ENCODE measurements at regions not wholly inside any gene's neighbourhood (a gene's known extent, or its start where the extent isn't known, plus 50 kb on each side); places are given as distances from the start of the nearest gene placed in this dataset.

- TF ChIP-seq CTCF (IDR thresholded peaks at IDR 0.05), result no peak; the same call in 1 of the 2 replicates
Measured at GRCh38 chr5:168047669-168048111, 243.8 kb upstream of the WWC1 start.

- no peak for TF ChIP-seq CTCF (IDR thresholded peaks at IDR 0.05)
Measured at GRCh38 chr5:168048486-168048885, 243.0 kb upstream of the WWC1 start.

- no peak for TF ChIP-seq CTCF (IDR thresholded peaks at IDR 0.05)
Measured at GRCh38 chr5:168052686-168053085, 238.8 kb upstream of the WWC1 start.

GRCh38 chr5:168054091-168054490 lies 237.4 kb upstream of the WWC1 start:
- no peak for TF ChIP-seq CTCF (IDR thresholded peaks at IDR 0.05)

- no peak for TF ChIP-seq CTCF (IDR thresholded peaks at IDR 0.05)
Measured at GRCh38 chr5:168055141-168055683, 236.2 kb upstream of the WWC1 start.

GRCh38 chr5:168055961-168056360 lies 235.5 kb upstream of the WWC1 start:
- no peak for TF ChIP-seq CTCF (IDR thresholded peaks at IDR 0.05)

- TF ChIP-seq CTCF (IDR thresholded peaks at IDR 0.05), result no peak
Measured at GRCh38 chr5:168056499-168057182, 234.8 kb upstream of the WWC1 start.

Data from LNCAP (cell line).